Neuronal stem cell (in vitro differentiated cells): ENCODE measurements at regions not wholly inside any gene's neighbourhood (a gene's known extent, or its start where the extent isn't known, plus 50 kb on each side); places are given as distances from the start of the nearest gene placed in this dataset.

ENCODE experiments used
- DNase-seq: peaks from one replicate; pipeline ENCODE4 v3.0.0-alpha.2; 2013; ENCODE audit warnings: low spot score
- H2AFZ ChIP-seq: one replicate; pipeline ENCODE4 v1.6.1; 2013; ENCODE audit warnings: mild to moderate bottlenecking, low read length, inconsistent platforms
- H2AK5ac ChIP-seq: 2 replicates; pipeline ENCODE4 v1.6.1; 2013; ENCODE audit warnings: low read depth, mild to moderate bottlenecking, inconsistent platforms, low read length, moderate library complexity, mixed read lengths
- H2BK120ac ChIP-seq: 2 replicates; pipeline ENCODE4 v1.6.1; 2013; ENCODE audit warnings: low read depth, mild to moderate bottlenecking, inconsistent platforms, low read length, moderate library complexity, mixed read lengths
- H2BK12ac ChIP-seq: one replicate; pipeline ENCODE4 v1.6.1; 2013; ENCODE audit warnings: low read length, inconsistent platforms
- H2BK15ac ChIP-seq: 2 replicates; pipeline ENCODE4 v1.6.1; 2013; ENCODE audit warnings: mild to moderate bottlenecking, low read length, inconsistent platforms, mixed read lengths
- H2BK5ac ChIP-seq: one replicate; pipeline ENCODE4 v1.6.1; 2013; ENCODE audit warnings: inconsistent platforms, mild to moderate bottlenecking, low read length, moderate library complexity
- H3K14ac ChIP-seq: one replicate; pipeline ENCODE4 v1.6.1; 2013; ENCODE audit warnings: low read length, inconsistent platforms
- H3K18ac ChIP-seq: 2 replicates; pipeline ENCODE4 v1.6.1; 2013; ENCODE audit warnings: low read length, inconsistent platforms
- H3K23ac ChIP-seq: 2 replicates; pipeline ENCODE4 v1.6.1; 2013; ENCODE audit warnings: low read depth, mild to moderate bottlenecking, mixed read lengths, low read length, inconsistent platforms; ENCODE audit not compliant: poor library complexity
- H3K27ac ChIP-seq: replicated peaks from 3 replicates; pipeline ENCODE4 v1.5.1; 2013; ENCODE audit warnings: low read length, inconsistent platforms
- H3K27me3 ChIP-seq, 3 experiments: 2 replicates each; pipeline ENCODE4 v1.6.1; 2013; ENCODE audit warnings: low read length in 3 of 3, mild to moderate bottlenecking in 2 of 3, inconsistent platforms in 1 of 3, low read depth in 1 of 3, mixed read lengths in 1 of 3, moderate library complexity in 1 of 3; ENCODE audit not compliant: control insufficient read depth in 3 of 3, insufficient read depth in 3 of 3
- H3K36me3 ChIP-seq, 2 donors: replicated peaks in 1 of 2; 2 replicates each; pipeline ENCODE4 v1.6.1; 2013; ENCODE audit warnings: low read length in 2 of 2; ENCODE audit not compliant: control insufficient read depth in 2 of 2, insufficient read depth in 2 of 2
- H3K4ac ChIP-seq: 2 replicates; pipeline ENCODE4 v1.6.1; 2013; ENCODE audit warnings: inconsistent platforms, mild to moderate bottlenecking, low read length, moderate library complexity
- H3K4me1 ChIP-seq, 2 donors: 1 replicate in 1 of 2; 2 replicates in 1 of 2; pipeline ENCODE4 v1.6.1; 2013; ENCODE audit warnings: low read length in 2 of 2, low read depth in 1 of 2; ENCODE audit not compliant: control insufficient read depth in 2 of 2, insufficient read depth in 1 of 2
- H3K4me2 ChIP-seq: one replicate; pipeline ENCODE4 v1.6.1; 2013; ENCODE audit warnings: mild to moderate bottlenecking, low read length, inconsistent platforms; ENCODE audit not compliant: insufficient read depth, poor library complexity, severe bottlenecking
- H3K4me3 ChIP-seq, 2 donors: 2 replicates each; pipeline ENCODE4 v1.5.1; 2013; ENCODE audit warnings: low read length in 2 of 2, mild to moderate bottlenecking in 2 of 2, inconsistent platforms in 1 of 2, moderate library complexity in 1 of 2
- H3K79me1 ChIP-seq: one replicate; pipeline ENCODE4 v1.6.1; 2013; ENCODE audit warnings: low read depth, mild to moderate bottlenecking, inconsistent platforms, low read length, moderate library complexity
- H3K9ac ChIP-seq: one replicate; pipeline ENCODE4 v1.6.1; 2013; ENCODE audit warnings: mild to moderate bottlenecking, low read depth, low read length, inconsistent platforms; ENCODE audit not compliant: poor library complexity
- H3K9me3 ChIP-seq, 2 donors: replicated peaks in 1 of 2; 2 replicates each; pipeline versions ENCODE3 to v1.6.1; 2013; ENCODE audit warnings: low read length in 2 of 2, mild to moderate bottlenecking in 2 of 2, inconsistent platforms in 1 of 2, low read depth in 1 of 2, mixed read lengths in 1 of 2, moderate library complexity in 1 of 2; ENCODE audit not compliant: control insufficient read depth in 2 of 2, insufficient read depth in 1 of 2
- H4K8ac ChIP-seq: one replicate; pipeline ENCODE4 v1.6.1; 2013; ENCODE audit warnings: low read depth, mild to moderate bottlenecking, inconsistent platforms, low read length, moderate library complexity
- H4K91ac ChIP-seq: one replicate; pipeline ENCODE4 v1.6.1; 2013; ENCODE audit warnings: low read length, low read depth, mild to moderate bottlenecking, inconsistent platforms; ENCODE audit not compliant: poor library complexity
- WGBS, 2 donors: extraction: QIAGEN DNeasy Blood & Tissue Kit; methylation state at CpG; one replicate each; pipeline ENCODE4 v1.1.7; 2013; ENCODE audit warnings: missing lambda C conversion rate in 2 of 2, mixed read lengths in 1 of 2; ENCODE audit not compliant: insufficient read length in 2 of 2, insufficient replicate concordance in 1 of 2; ENCODE audit errors: extremely low coverage in 2 of 2; 5-methylcytosine and 5-hydroxymethylcytosine counted together

- Histone ChIP-seq H3K27ac (no peak overlapping the region), H2BK12ac (no peak overlapping the region), H3K27me3 (no peaks in the 10 kb centered on the region), H3K9me3 (no peaks in the 10 kb centered on the region), H3K23ac (no peak overlapping the region), H3K4me2 (no peak overlapping the region), H4K91ac (no peak overlapping the region), H4K8ac (no peak overlapping the region), H2BK15ac (no peak overlapping the region), H2AFZ (peak overlapping the region; percentile 77), H2AK5ac (no peak overlapping the region), H3K79me1 (no peaks in the 10 kb centered on the region), H3K14ac (no peak overlapping the region), H2BK120ac (no peak overlapping the region), H3K4ac (no peak overlapping the region), H3K9ac (no peak overlapping the region), H2BK5ac (no peak overlapping the region), H3K18ac (no peak overlapping the region), H3K4me3 (no peak overlapping the region), H3K36me3 (no peaks in the 10 kb centered on the region), H3K4me1 (no peaks in the 10 kb centered on the region)
- no peak for DNase-seq
- no CpG with 5 or more reads among the region's 1 CpG for WGBS, 2 donors
Observed at GRCh38 chr13:84823528-84823927, 941.3 kb upstream of the SLITRK1 start.

GRCh38 chr13:84821261-84821660 lies 939.0 kb upstream of the SLITRK1 start:
- Histone ChIP-seq H2BK120ac (no peak overlapping the region), H3K27ac (no peak overlapping the region), H3K27me3 (no peaks in the 10 kb centered on the region), H3K4me2 (no peak overlapping the region), H4K91ac (no peak overlapping the region), H2BK15ac (no peak overlapping the region), H2BK5ac (no peak overlapping the region), H3K4me1 (no peaks in the 10 kb centered on the region), H3K14ac (no peak overlapping the region), H3K4me3 (no peak overlapping the region), H3K36me3 (no peaks in the 10 kb centered on the region), H3K9me3 (no peaks in the 10 kb centered on the region), H2AK5ac (no peak overlapping the region), H3K18ac (no peak overlapping the region), H3K23ac (no peak overlapping the region), H3K4ac (no peak overlapping the region), H3K79me1 (no peaks in the 10 kb centered on the region), H2AFZ (peak overlapping the region; percentile 34), H4K8ac (no peak overlapping the region), H2BK12ac (no peak overlapping the region), H3K9ac (no peak overlapping the region)
- no peak for DNase-seq
- no CpG with 5 or more reads among the region's 3 CpGs for WGBS, 2 donors

- Histone ChIP-seq H2AK5ac (no peak overlapping the region), H3K18ac (no peak overlapping the region), H3K27me3 (no peaks in the 10 kb centered on the region), H2BK5ac (no peak overlapping the region), H4K91ac (no peak overlapping the region), H3K27ac (no peak overlapping the region), H3K4me1 (no peaks in the 10 kb centered on the region), H3K36me3 (no peaks in the 10 kb centered on the region), H2BK12ac (no peak overlapping the region), H3K14ac (no peak overlapping the region), H3K9me3 (no peaks in the 10 kb centered on the region), H4K8ac (no peak overlapping the region), H2BK15ac (no peak overlapping the region), H3K4ac (no peak overlapping the region), H2AFZ (no peak overlapping the region), H2BK120ac (no peak overlapping the region), H3K23ac (no peak overlapping the region), H3K4me2 (no peak overlapping the region), H3K4me3 (no peak overlapping the region), H3K9ac (no peak overlapping the region), H3K79me1 (no peaks in the 10 kb centered on the region)
- DNase-seq: no peak
- WGBS, 2 donors: no CpG with 5 or more reads among the region's 4 CpGs
Observed at GRCh38 chr13:84816567-84817105, 934.4 kb upstream of the SLITRK1 start.

- no peaks in the 10 kb centered on the region for H3K27me3 ChIP-seq
- H3K4ac ChIP-seq: no peak overlapping the region
- H2BK15ac ChIP-seq: no peak overlapping the region
- no peaks in the 10 kb centered on the region for H3K9me3 ChIP-seq
- H3K27ac ChIP-seq: no peak overlapping the region
- WGBS, 2 donors: no CpG with 5 or more reads among the region's 3 CpGs
- H3K23ac ChIP-seq: no peak overlapping the region
- H4K91ac ChIP-seq: no peak overlapping the region
- no peak overlapping the region for H2AK5ac ChIP-seq
- no peak overlapping the region for H2AFZ ChIP-seq
- no peak overlapping the region for H3K4me3 ChIP-seq
- no peaks in the 10 kb centered on the region for H3K4me1 ChIP-seq
- no peak for DNase-seq
- no peak overlapping the region for H2BK120ac ChIP-seq
- H3K18ac ChIP-seq: no peak overlapping the region
- H4K8ac ChIP-seq: no peak overlapping the region
- no peak overlapping the region for H3K4me2 ChIP-seq
- H3K14ac ChIP-seq: no peak overlapping the region
- no peak overlapping the region for H2BK5ac ChIP-seq
- no peak overlapping the region for H3K9ac ChIP-seq
- no peaks in the 10 kb centered on the region for H3K36me3 ChIP-seq
- no peaks in the 10 kb centered on the region for H3K79me1 ChIP-seq
- no peak overlapping the region for H2BK12ac ChIP-seq
Observed at GRCh38 chr13:84812789-84813188, 930.5 kb upstream of the SLITRK1 start.
